ENCODE measurements at regions not wholly inside any gene's neighbourhood (a gene's known extent, or its start where the extent isn't known, plus 50 kb on each side); places are given as distances from the start of the nearest gene placed in this dataset.

DNA sequence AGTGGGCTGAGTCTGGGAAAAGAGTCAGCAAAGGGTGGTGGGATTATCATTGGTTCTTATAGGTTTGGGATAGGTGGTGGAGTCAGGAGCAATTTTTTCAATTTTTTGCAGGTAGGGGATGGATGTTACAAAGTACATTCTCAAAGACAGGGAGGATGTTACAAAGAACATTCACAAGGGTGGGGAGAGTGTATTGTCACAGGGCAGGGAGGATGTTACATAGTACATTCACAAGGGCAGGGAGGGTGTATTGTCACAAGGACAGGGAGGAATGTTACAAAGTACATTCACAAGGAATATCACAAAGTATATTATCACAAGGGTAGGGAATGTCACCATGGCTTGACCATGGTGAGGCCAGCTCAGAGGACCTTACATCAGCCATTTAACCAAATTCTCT lies 58.6 kb upstream of the WDR75 start:
- ATAC-seq (no peak), DNase-seq (no peak)
- intact Hi-C loops (cut with DNase I), result no loop called here
- Histone ChIP-seq H3K27ac (no peak overlapping the region), H3K4me1 (no peaks in the 10 kb centered on the region), H3K36me3 (ENCODE audit: insufficient read depth in 1 of 2, low read depth in 1 of 2) (no peaks in the 10 kb centered on the region), H3K4me3 (no peak overlapping the region), H3K27me3 (ENCODE audit: insufficient read depth in 3 of 3, low read length in 2 of 3) (no peaks in the 10 kb centered on the region), H3K9me3 (peaks cover 3% of the 10 kb centered on the region)
- TF ChIP-seq, protein P1, sequence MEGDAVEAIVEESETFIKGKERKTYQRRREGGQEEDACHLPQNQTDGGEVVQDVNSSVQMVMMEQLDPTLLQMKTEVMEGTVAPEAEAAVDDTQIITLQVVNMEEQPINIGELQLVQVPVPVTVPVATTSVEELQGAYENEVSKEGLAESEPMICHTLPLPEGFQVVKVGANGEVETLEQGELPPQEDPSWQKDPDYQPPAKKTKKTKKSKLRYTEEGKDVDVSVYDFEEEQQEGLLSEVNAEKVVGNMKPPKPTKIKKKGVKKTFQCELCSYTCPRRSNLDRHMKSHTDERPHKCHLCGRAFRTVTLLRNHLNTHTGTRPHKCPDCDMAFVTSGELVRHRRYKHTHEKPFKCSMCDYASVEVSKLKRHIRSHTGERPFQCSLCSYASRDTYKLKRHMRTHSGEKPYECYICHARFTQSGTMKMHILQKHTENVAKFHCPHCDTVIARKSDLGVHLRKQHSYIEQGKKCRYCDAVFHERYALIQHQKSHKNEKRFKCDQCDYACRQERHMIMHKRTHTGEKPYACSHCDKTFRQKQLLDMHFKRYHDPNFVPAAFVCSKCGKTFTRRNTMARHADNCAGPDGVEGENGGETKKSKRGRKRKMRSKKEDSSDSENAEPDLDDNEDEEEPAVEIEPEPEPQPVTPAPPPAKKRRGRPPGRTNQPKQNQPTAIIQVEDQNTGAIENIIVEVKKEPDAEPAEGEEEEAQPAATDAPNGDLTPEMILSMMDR (IDR thresholded peaks at IDR 0.05), result no peak

GRCh38 chr2:189386741-189387140 lies 54.5 kb upstream of the WDR75 start:
- no peak overlapping the region for H3K27ac ChIP-seq
- H3K4me1 ChIP-seq, result no peaks in the 10 kb centered on the region
- H3K4me3 ChIP-seq, result no peak overlapping the region
- H3K27me3 ChIP-seq (ENCODE audit: insufficient read depth in 3 of 3, low read length in 2 of 3), result no peaks in the 10 kb centered on the region
- no peaks in the 10 kb centered on the region for H3K36me3 ChIP-seq (ENCODE audit: insufficient read depth in 1 of 2, low read depth in 1 of 2)
- ATAC-seq (no peak), DNase-seq (no peak)
- intact Hi-C loops (cut with DNase I), result no loop called here
- peaks cover 3% of the 10 kb centered on the region for H3K9me3 ChIP-seq
- TF ChIP-seq, protein P1 (IDR thresholded peaks at IDR 0.05), result no peak
- 89% methylated on average over 3 of the region's 3 CpGs for WGBS, 3 donors

GRCh38 chr2:189391201-189391600 lies 50.1 kb upstream of the WDR75 start:
- ATAC-seq, result no peak
- no peaks in the 10 kb centered on the region for H3K27me3 ChIP-seq (ENCODE audit: insufficient read depth in 3 of 3, low read length in 2 of 3)
- H3K9me3 ChIP-seq, result peaks cover 3% of the 10 kb centered on the region
- DNase-seq, result no peak
- H3K4me3 ChIP-seq, result no peak overlapping the region
- intact Hi-C loops (cut with DNase I), result no loop called here
- TF ChIP-seq, protein P1 (IDR thresholded peaks at IDR 0.05), result no peak
- H3K27ac ChIP-seq, result no peak overlapping the region
- no peaks in the 10 kb centered on the region for H3K36me3 ChIP-seq (ENCODE audit: insufficient read depth in 1 of 2, low read depth in 1 of 2)
- WGBS, 3 donors, result 78 to 90% (median 88%) methylated on average over 3 of the region's 3 CpGs
- no peaks in the 10 kb centered on the region for H3K4me1 ChIP-seq
